HG03066 (cell line): ENCODE measurements at regions not wholly inside any gene's neighbourhood (a gene's known extent, or its start where the extent isn't known, plus 50 kb on each side); places are given as distances from the start of the nearest gene placed in this dataset.
"Not testable (repeated sequence)": the region's sequence is repeated elsewhere in the genome, so short reads cannot be mapped to it uniquely, and the experiment has no call there.

Source experiments
- ATAC-seq: cut with Tn5 transposase; IDR thresholded peaks from one replicate; pipeline ENCODE4 v1.9.1; 2021; ENCODE audit warnings: low read depth; ENCODE audit not compliant: unreplicated experiment

- no peak for ATAC-seq
These were observed 86.3 kb downstream of the NUS1 start for GRCh38 chr6:117761610-117762009.

GRCh38 chr6:117771403-117771802 is 96.1 kb downstream of the NUS1 start:
- ATAC-seq, result peak; percentile 96

DNA sequence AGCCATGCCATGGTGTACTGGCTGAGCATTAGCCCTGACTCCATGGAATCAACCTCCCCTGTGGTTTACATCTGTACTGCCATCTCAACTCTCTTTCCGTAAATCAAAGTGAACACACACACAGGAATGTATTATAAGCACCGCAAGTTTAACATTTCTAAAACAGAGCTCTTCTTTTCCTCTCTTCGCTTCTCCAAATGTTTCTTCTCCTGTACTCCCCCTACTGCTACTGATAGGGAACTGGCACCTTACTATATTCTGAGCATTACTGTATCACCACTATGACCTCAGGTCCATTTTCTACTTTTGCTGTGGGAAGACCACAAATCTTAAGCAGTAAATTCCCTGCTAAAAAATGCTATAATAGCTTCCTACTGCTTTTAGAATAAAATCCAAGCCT is 101.2 kb downstream of the NUS1 start:
- no peak for ATAC-seq

GRCh38 chr6:117781550-117781949 is 106.3 kb downstream of the NUS1 start:
- ATAC-seq, result no peak

- no peak for ATAC-seq
These were observed 108.0 kb downstream of the NUS1 start for GRCh38 chr6:117783279-117783678.

DNA sequence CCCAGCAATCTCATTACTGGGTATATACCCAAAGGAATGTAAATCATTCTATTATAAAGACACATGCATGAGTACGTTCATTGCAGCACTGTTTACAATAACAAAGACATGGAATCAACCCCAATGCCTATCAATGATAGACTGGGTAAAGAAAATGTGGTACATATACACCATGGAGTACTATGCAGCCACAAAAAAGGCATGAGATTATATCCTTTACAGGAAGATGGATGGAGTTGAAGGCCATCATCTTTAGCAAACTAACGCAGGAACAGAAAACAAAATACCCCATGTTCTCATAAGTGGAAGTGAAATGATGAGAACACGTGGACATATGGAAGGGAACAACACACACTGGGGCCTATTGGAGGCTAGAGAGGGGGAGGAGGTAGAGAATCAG is 115.7 kb downstream of the NUS1 start:
- no peak for ATAC-seq

DNA sequence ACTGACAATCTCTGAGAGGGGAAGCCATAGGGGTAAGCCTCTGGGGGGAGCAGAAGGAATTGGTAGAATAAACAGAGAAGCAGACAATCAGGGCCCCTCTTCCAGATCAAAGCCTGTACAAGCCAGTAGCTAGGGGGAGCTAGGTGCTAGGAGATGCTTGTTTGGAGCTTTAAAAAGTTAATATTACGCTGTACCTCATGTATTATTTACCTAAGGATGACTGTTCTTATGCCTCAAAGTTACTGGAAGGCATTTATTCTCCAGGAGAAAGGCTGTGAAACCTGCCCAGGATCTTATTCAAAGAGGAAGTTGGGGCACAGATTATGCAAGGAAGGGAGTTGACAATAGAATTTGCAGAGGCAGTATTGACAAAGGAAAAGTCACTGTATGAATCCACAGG is 111.8 kb upstream of the SLC35F1 start:
- ATAC-seq, result no peak

DNA sequence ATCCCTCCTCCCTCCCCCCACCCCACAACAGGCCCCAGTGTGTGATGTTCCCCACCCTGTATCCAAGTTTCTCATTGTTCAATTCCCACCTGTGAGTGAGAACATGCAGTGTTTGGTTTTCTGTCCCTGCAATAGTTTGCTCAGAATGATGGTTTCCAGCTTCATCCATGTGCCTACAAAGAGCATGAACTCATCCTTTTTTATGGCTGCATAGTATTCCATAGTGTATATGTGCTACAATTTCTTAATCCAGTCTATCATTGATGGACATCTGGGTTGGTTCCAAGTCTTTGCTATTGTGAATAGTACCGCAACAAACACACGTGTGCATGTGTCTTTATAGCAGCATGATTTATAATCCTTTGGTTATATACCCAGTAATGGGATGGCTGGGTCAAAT is 108.2 kb upstream of the SLC35F1 start:
- ATAC-seq, result not testable (repeated sequence)

DNA sequence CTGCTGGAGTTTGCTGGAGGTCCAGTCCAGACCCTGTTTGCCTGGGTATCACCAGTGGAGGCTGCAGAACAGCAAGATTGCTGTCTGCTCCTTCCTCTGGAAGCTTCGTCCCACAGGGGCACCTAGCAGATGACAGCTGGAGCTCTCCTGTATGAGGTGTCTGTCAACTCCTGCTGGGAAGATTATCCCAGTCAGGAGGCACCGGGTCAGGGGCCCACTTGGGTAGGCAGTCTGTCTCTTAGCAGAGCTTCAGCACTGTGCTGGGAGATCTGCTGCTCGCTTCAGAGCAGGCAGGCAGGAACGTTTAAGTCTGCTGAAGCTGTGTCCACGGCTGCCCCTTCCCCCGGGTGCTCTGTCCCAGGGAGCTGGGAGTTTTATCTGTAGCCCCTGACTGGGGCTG is 96.8 kb upstream of the SLC35F1 start:
- ATAC-seq, result no peak

DNA sequence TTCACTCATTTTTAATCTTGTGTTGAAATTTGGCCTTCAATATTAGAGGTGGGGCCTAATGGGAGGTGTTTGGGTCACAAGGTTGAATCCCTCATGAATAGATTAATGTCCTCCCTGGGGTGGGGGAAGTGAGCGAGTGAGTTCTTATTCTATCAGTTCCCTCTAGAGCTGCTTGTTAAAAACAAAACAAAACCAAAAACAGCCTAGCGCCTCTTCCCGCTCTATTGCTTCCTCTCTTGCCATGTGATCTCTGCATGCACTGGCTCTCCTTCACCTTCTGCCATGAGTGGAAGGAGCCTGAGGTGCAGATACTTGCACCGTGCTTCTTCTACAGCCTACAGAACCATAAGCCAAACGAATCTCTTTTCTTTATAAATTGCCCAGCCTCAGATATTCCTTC is 89.6 kb upstream of the SLC35F1 start:
- ATAC-seq, result no peak

DNA sequence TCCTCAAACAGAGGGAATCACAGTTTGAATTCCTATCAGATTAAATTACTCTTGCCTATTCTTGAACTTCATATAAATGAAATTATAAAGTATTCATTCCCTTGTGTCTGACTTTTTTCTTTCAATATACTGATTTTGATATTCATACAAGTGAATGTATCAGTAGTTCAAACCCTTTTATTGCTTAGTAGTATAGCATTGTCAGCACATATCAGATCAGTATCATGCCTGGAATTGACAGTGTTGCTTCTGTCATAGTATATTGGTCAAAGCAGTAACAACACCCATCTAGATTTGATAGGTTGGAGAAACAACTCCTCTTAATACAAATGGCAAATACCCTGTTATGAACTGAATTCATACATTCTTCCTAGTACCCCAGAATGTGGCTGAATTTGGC is 89.1 kb upstream of the SLC35F1 start:
- ATAC-seq, result no peak

- ATAC-seq, result no peak
These were observed 88.6 kb upstream of the SLC35F1 start for GRCh38 chr6:117818449-117818848.

- ATAC-seq, result no peak
These were observed 77.3 kb upstream of the SLC35F1 start for GRCh38 chr6:117829594-117830319.

- no peak for ATAC-seq
These were observed 69.8 kb upstream of the SLC35F1 start for GRCh38 chr6:117837261-117837660.

- ATAC-seq, result peak; percentile 48
These were observed 66.5 kb upstream of the SLC35F1 start for GRCh38 chr6:117840541-117840983.

DNA sequence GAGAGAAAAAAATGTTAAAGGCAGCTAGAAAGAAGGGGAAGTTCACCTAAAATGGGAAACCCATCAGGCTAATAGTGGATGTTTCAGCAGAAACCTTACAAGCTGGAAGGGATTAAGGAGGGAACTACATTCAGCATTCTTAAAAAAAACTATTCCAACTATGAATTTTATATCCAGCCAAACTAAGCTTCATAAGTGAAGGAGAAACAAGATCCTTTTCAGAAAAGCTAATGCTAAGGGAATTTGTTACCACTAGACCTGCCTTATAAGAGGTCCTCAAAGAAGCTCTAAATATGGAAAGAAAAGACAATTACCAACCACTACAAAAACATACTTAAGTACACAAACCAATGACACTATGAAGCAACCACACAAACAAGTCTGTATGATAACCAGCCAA is 59.2 kb upstream of the SLC35F1 start:
- ATAC-seq, result no peak

DNA sequence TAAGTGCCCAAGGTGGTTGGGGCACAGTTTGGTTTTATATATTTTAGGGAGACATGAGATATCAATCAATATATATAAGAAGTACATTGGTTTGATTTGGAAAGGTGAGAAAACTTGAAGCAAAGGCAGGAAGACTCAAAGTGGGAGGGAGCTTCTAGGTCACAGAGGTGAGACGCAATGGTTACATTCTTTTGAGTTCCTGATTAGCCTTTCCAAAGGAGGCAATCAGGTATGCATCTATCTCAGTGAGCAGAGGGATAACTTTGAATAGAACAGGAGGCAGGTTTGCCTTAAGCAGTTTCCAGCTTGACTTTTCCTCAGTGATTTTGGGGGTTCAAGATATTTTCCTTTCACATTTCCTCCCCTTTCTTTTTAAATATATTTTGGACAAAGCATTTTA is 58.0 kb upstream of the SLC35F1 start:
- no peak for ATAC-seq
